ENCODE measurements at regions not wholly inside any gene's neighbourhood (a gene's known extent, or its start where the extent isn't known, plus 50 kb on each side); places are given as distances from the start of the nearest gene placed in this dataset.
"Not testable (repeated sequence)": the region's sequence is repeated elsewhere in the genome, so short reads cannot be mapped to it uniquely, and the experiment has no call there.

GRCh38 chr9:38185647-38186403, 116.8 kb upstream of the SHB start:
- DNase-seq (ENCODE audit: low spot score): no peak

- no peak for DNase-seq (ENCODE audit: low spot score)
Measured at GRCh38 chr9:38183994-38184568, 115.1 kb upstream of the SHB start.

GRCh38 chr9:38182321-38182720, 113.3 kb upstream of the SHB start:
- DNase-seq (ENCODE audit: low spot score): no peak

- no peak for DNase-seq (ENCODE audit: low spot score)
Measured at GRCh38 chr9:38181866-38182265, 112.8 kb upstream of the SHB start.

DNA sequence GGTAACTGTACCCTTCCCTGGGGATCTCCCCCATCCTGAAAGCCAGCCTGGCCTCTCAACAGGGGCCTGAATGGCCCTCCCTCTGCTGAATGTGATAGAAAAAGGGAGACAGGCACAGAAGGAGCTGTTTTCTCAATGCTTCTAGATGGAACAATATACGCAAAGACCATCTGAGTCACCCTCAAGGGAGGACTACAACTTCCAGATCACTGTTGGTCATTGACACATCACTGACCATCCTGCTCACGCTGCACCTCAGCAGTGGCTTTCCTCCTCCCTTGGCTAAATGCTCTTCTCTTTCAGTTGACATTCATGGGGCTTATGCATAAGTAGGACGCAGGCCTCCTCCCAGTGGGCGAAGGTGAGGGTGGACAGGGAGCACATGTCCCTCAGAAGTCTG, 112.2 kb upstream of the SHB start:
- no peak for DNase-seq (ENCODE audit: low spot score)

- no peak for DNase-seq (ENCODE audit: low spot score)
Measured at GRCh38 chr9:38180656-38181055, 111.6 kb upstream of the SHB start.

DNA sequence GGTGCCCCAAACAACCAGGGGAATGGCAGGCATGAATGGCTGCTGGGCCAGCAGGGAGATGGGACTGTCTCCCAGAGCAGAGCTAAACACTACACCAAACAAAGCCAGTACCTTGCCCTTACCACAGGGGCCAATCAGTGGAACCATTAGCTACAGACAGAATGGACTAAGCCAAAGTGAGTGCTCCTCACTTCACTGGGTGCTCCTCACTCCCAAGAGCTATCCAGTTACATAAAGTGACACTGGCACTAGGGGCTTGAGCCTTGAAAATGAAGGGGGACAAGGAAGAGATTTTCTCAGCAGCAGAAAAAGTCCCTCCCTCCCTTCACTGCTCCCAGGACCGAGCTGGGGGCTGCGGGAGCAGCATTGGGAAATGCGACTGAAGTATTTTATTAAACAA, 110.9 kb upstream of the SHB start:
- no peak for DNase-seq (ENCODE audit: low spot score)

GRCh38 chr9:38178237-38178636, 109.2 kb upstream of the SHB start:
- peak; percentile 5 for DNase-seq (ENCODE audit: low spot score)

- no peak for DNase-seq (ENCODE audit: low spot score)
Measured at GRCh38 chr9:38177680-38178079, 108.7 kb upstream of the SHB start.

DNA sequence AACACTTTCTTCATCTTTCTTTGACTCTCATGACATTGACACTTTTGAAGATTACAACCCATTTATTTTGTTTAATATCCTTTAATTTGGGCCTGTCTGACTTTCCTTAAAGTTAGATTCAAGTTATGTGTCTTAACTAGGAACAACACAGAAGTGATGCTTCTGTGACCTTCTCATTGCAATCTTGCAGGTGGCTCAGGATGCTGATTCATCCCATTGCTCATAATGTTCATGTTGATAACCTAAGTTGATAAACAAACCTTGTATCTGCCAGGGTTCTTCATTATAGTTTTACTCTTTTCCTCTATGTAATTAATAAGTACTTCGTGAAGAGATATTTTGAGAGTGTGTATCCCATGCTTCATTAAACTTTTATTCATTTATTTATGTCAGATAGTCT, 107.2 kb upstream of the SHB start:
- DNase-seq (ENCODE audit: low spot score): no peak

DNA sequence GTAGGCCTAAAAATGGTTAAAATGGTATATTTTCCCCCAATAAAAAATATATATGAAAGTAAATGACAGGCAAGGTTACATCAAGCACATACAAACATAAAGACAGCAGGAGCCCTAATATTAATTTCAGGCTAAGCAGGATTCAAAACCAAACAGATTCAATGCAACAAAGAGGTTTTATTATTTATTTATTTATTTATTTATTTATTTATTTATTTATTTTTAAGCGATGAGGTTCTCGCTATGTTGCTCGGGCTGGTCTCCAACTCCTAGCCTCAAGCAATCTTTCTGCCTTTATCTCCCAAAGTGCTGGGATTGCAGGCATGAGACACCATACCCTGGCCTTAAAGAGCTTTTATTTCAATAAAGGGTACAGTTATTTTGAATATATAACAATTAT, 106.4 kb upstream of the SHB start:
- DNase-seq (ENCODE audit: low spot score): no peak

DNA sequence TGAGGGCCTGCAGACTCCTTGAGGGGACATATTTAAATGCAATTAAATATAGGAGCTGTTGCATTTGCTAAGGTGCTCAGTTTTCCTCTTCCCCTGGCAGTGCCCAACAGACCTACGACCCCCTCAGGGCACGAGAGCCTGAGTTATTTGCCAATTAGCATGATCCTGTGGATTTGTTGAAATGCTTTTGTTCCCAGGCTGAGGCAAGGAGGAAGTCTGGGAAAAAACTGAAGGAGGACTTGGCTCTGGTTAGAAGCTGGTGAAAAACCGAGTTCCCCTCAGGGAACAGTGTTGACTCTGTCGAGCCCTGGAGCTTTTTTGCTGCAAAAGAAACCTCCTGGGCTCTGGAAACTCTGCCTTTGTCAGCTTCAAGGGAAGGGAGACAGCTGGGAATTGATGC, 103.6 kb upstream of the SHB start:
- DNase-seq (ENCODE audit: low spot score): no peak

- DNase-seq (ENCODE audit: low spot score): no peak
Measured at GRCh38 chr9:38171926-38172325, 102.9 kb upstream of the SHB start.

DNA sequence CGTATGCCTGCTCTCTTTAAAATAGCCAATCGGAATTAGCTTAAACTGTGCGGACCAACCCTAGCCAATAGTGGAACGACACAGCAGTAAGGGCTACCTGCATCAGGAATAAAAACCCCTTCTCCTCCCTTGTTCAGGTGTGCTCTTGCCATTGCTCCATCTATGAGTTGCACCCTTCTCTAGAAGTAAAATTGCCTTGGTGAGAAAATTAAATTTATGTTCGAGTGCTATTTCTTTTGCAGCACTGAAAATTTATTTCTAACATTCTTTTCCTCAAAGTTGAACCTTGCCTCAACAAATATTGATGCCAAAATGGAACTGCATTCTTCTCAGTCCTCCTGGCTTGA, 102.5 kb upstream of the SHB start:
- no peak for DNase-seq (ENCODE audit: low spot score)

GRCh38 chr9:38170763-38171537, 101.9 kb upstream of the SHB start:
- DNase-seq (ENCODE audit: low spot score): peak; percentile 80

GRCh38 chr9:38170155-38170554, 101.1 kb upstream of the SHB start:
- not testable (repeated sequence) for DNase-seq (ENCODE audit: low spot score)

GRCh38 chr9:38166501-38166900, 97.5 kb upstream of the SHB start:
- DNase-seq (ENCODE audit: low spot score): no peak

DNA sequence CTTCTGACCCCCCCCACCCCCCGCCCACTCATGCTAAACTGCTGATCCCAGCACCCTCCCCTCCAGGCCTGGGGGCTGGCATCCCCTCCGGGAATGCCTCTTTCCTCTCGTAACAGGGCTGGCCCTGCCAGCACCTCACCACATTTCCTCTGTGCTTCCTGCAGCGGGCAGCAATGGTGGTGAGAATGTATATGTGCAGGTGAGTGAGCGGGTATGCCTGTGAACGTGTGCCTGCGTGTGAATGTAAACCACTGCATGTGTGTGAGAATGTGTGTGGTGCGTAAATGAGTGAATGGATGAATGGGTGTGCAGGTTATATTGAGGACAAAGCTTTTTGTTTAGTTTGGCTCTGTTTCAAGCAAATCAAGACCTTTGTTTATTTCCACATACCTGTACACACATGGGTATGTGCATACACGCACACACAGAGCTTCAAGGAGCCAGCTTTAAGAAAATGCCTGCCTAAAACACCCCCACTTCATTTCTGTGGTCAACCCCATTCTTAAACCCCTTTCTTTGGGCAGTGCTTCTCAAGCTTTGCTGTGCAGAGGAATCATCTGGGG, 95.7 kb upstream of the SHB start:
- DNase-seq (ENCODE audit: low spot score): no peak

- DNase-seq (ENCODE audit: low spot score): no peak
Measured at GRCh38 chr9:38163518-38163917, 94.5 kb upstream of the SHB start.

- DNase-seq (ENCODE audit: low spot score): no peak
Measured at GRCh38 chr9:38162332-38163211, 93.5 kb upstream of the SHB start.

GRCh38 chr9:38160613-38161215, 91.7 kb upstream of the SHB start:
- peak; percentile 27 for DNase-seq (ENCODE audit: low spot score)

DNA sequence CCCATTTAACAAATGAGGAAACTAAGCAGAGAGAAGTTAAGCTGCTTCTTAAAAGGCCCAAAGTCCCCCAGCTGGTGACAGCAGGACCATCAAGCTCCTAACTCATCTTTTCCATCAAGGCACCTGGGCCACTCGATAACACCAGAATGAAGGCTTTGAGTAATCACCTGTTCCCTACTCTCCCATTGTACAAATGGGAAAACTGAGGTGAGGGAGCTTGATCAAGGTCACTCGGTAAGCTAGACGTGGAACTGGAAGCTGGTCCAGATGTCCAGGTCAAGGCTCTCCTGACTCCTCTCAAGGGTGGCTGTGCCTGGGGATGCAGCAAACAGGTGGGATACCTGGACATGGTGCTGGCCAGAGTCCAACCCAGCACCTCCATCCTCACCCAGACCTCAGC, 90.6 kb upstream of the SHB start:
- no peak for DNase-seq (ENCODE audit: low spot score)

Data from SW480 (cell line).